GM12878 (cell line): ENCODE measurements at regions not wholly inside any gene's neighbourhood (a gene's known extent, or its start where the extent isn't known, plus 50 kb on each side); places are given as distances from the start of the nearest gene placed in this dataset.

Experiments used
- ASH2L ChIP-seq: fragments of 300-600, 200-600 bp; sonication (generic); IDR thresholded peaks from 2 replicates; pipeline ENCODE4 v1.6.1; 2017; ENCODE audit warnings: low read depth, mild to moderate bottlenecking, borderline replicate concordance
- E4F1 ChIP-seq: fragments of 450-650 bp; IDR thresholded peaks from 2 replicates; pipeline ENCODE4 v1.6.1; 2018; ENCODE audit warnings: borderline replicate concordance, mild to moderate bottlenecking; ENCODE audit not compliant: partially characterized antibody
- FOS ChIP-seq: IDR thresholded peaks from 3 replicates; pipeline ENCODE4 v1.6.1; 2011; ENCODE audit warnings: borderline replicate concordance; ENCODE audit not compliant: insufficient read length; ENCODE audit errors: extremely low read depth
- HSF1 ChIP-seq: fragments of 150-350 bp; IDR thresholded peaks from 2 replicates; pipeline ENCODE4 v1.6.1; 2014; ENCODE audit warnings: mild to moderate bottlenecking, low read depth, low read length
- JUND ChIP-seq: IDR thresholded peaks from 2 replicates; pipeline ENCODE4 v1.6.1; 2012; ENCODE audit warnings: low read depth, mild to moderate bottlenecking, low read length, improper control_type of control experiment, moderate library complexity
- PAX5 ChIP-seq: IDR thresholded peaks from 2 replicates; pipeline ENCODE4 v1.6.1; 2011; ENCODE audit warnings: low read depth, low read length, borderline replicate concordance
- RB1 ChIP-seq: fragments of 450-650 bp; formaldehyde crosslinking; IDR thresholded peaks from 2 replicates; pipeline ENCODE4 v1.6.1; 2017; ENCODE audit warnings: mild to moderate bottlenecking, borderline replicate concordance
- RFX5 ChIP-seq: IDR thresholded peaks from 2 replicates; pipeline ENCODE4 v1.6.1; 2011; ENCODE audit warnings: low read depth, low read length, improper control_type of control experiment
- ZNF592 ChIP-seq: fragments of 450-650 bp; IDR thresholded peaks from 2 replicates; pipeline ENCODE4 v1.6.1; 2017; ENCODE audit warnings: mild to moderate bottlenecking, moderate library complexity
- ZSCAN29 ChIP-seq: fragments of 450-650 bp; IDR thresholded peaks from 2 replicates; pipeline ENCODE4 v1.6.1; 2017; ENCODE audit warnings: mild to moderate bottlenecking, moderate library complexity
- TF ChIP-seq, protein P1 (sequence below): fragments of 450-650 bp; IDR thresholded peaks from 2 replicates; pipeline ENCODE4 v1.6.1; 2017; ENCODE audit warnings: antibody characterized with exemption, mild to moderate bottlenecking, moderate library complexity
- TF ChIP-seq, protein P2 (sequence below): IDR thresholded peaks from 2 replicates; pipeline ENCODE4 v1.6.1; 2012; ENCODE audit warnings: low read depth, low read length, improper control_type of control experiment
- TF ChIP-seq, protein P3 (sequence below): fragments of 150-350 bp; IDR thresholded peaks from 2 replicates; pipeline ENCODE4 v1.6.1; 2016; ENCODE audit warnings: low read depth, low read length

- TF ChIP-seq, protein P1, sequence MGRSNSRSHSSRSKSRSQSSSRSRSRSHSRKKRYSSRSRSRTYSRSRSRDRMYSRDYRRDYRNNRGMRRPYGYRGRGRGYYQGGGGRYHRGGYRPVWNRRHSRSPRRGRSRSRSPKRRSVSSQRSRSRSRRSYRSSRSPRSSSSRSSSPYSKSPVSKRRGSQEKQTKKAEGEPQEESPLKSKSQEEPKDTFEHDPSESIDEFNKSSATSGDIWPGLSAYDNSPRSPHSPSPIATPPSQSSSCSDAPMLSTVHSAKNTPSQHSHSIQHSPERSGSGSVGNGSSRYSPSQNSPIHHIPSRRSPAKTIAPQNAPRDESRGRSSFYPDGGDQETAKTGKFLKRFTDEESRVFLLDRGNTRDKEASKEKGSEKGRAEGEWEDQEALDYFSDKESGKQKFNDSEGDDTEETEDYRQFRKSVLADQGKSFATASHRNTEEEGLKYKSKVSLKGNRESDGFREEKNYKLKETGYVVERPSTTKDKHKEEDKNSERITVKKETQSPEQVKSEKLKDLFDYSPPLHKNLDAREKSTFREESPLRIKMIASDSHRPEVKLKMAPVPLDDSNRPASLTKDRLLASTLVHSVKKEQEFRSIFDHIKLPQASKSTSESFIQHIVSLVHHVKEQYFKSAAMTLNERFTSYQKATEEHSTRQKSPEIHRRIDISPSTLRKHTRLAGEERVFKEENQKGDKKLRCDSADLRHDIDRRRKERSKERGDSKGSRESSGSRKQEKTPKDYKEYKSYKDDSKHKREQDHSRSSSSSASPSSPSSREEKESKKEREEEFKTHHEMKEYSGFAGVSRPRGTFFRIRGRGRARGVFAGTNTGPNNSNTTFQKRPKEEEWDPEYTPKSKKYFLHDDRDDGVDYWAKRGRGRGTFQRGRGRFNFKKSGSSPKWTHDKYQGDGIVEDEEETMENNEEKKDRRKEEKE, result no peak
- peak; percentile 64; the same call in 1 of the 2 replicates for TF ChIP-seq JUND
- TF ChIP-seq, protein P2, sequence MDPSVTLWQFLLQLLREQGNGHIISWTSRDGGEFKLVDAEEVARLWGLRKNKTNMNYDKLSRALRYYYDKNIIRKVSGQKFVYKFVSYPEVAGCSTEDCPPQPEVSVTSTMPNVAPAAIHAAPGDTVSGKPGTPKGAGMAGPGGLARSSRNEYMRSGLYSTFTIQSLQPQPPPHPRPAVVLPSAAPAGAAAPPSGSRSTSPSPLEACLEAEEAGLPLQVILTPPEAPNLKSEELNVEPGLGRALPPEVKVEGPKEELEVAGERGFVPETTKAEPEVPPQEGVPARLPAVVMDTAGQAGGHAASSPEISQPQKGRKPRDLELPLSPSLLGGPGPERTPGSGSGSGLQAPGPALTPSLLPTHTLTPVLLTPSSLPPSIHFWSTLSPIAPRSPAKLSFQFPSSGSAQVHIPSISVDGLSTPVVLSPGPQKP, result no peak
- no peak for TF ChIP-seq ZSCAN29
- no peak for TF ChIP-seq RFX5
- TF ChIP-seq ZNF592, result no peak
- TF ChIP-seq E4F1, result no peak
- TF ChIP-seq, protein P3, sequence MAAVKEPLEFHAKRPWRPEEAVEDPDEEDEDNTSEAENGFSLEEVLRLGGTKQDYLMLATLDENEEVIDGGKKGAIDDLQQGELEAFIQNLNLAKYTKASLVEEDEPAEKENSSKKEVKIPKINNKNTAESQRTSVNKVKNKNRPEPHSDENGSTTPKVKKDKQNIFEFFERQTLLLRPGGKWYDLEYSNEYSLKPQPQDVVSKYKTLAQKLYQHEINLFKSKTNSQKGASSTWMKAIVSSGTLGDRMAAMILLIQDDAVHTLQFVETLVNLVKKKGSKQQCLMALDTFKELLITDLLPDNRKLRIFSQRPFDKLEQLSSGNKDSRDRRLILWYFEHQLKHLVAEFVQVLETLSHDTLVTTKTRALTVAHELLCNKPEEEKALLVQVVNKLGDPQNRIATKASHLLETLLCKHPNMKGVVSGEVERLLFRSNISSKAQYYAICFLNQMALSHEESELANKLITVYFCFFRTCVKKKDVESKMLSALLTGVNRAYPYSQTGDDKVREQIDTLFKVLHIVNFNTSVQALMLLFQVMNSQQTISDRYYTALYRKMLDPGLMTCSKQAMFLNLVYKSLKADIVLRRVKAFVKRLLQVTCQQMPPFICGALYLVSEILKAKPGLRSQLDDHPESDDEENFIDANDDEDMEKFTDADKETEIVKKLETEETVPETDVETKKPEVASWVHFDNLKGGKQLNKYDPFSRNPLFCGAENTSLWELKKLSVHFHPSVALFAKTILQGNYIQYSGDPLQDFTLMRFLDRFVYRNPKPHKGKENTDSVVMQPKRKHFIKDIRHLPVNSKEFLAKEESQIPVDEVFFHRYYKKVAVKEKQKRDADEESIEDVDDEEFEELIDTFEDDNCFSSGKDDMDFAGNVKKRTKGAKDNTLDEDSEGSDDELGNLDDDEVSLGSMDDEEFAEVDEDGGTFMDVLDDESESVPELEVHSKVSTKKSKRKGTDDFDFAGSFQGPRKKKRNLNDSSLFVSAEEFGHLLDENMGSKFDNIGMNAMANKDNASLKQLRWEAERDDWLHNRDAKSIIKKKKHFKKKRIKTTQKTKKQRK, result no peak
- TF ChIP-seq HSF1, result no peak
- TF ChIP-seq PAX5, result no peak
- TF ChIP-seq ASH2L, result no peak
- TF ChIP-seq FOS, result no peak
- no peak for TF ChIP-seq RB1
Observed at GRCh38 chr13:111046590-111047141, 68.4 kb upstream of the ARHGEF7 start (continued).
